Left lung (tissue), 4 donors: ENCODE measurements at regions not wholly inside any gene's neighbourhood (a gene's known extent, or its start where the extent isn't known, plus 50 kb on each side); places are given as distances from the start of the nearest gene placed in this dataset.

Experiments
- ATAC-seq: fragments of 200-7000 bp; cut with Tn5 transposase; one replicate; pipeline ENCODE4 v1.9.1; 2020; ENCODE audit warnings: moderate library complexity
- DNase-seq, 4 donors: peaks; one replicate each; pipeline ENCODE4 v3.0.0-alpha.2; 2013 to 2020
- H3K27ac ChIP-seq, 2 donors: fragments of 200-600 bp; sonication (generic) in 1 of 2; one replicate each; pipeline versions ENCODE4 v1.5.0 to v1.8.0; 2020 to 2021
- H3K27me3 ChIP-seq, 2 donors: fragments of 200-600 bp; sonication (generic) in 1 of 2; one replicate each; pipeline versions ENCODE4 v1.5.0 to v1.8.0; 2020 to 2021
- H3K36me3 ChIP-seq, 2 donors: fragments of 200-600 bp; sonication (generic) in 1 of 2; one replicate each; pipeline versions ENCODE4 v1.5.0 to v1.8.0; 2020 to 2021
- H3K4me1 ChIP-seq, 2 donors: fragments of 200-600 bp; one replicate each; pipeline ENCODE4 v1.8.0; 2021
- H3K4me3 ChIP-seq, 2 donors: fragments of 200-600 bp; sonication (generic) in 1 of 2; one replicate each; pipeline versions ENCODE4 v1.5.0 to v1.8.0; 2020 to 2021; ENCODE audit warnings: mild to moderate bottlenecking in 1 of 2
- H3K9me3 ChIP-seq, 2 donors: fragments of 200-600 bp; sonication (generic) in 1 of 2; one replicate each; pipeline versions ENCODE4 v1.5.0 to v1.8.0; 2020 to 2021
- CTCF ChIP-seq, 2 donors: fragments of 200-600 bp; sonication (generic) in 1 of 2; IDR thresholded peaks; one replicate each; pipeline versions ENCODE4 v1.5.0 to v1.8.0; 2021; ENCODE audit warnings: antibody characterized with exemption in 2 of 2
- intact Hi-C, 2 donors: fragments of 100-400 bp; cut with DNase I; formaldehyde crosslinking; loops; one replicate each; pipeline versions ENCODE4 v1.11.2 to v1.14.2; 2022
- donor health status: DM: no; HTN: yes; CAD: no.
- donor health status: DM: no; HTN: no; CAD: no.

- Histone ChIP-seq H3K4me3 (no peak overlapping the region), H3K27me3 (no peaks in the 10 kb centered on the region), H3K4me1 (no peaks in the 10 kb centered on the region), H3K36me3 (no peaks in the 10 kb centered on the region), H3K27ac (no peak overlapping the region), H3K9me3 (peaks cover 0 to 3% of the 10 kb centered on the region in 2 donors)
- ATAC-seq (no peak), DNase-seq (no peak)
- no peak for TF ChIP-seq CTCF (IDR thresholded peaks at IDR 0.05)
- intact Hi-C loops: no loop called here
Measured at GRCh38 chr4:132865922-132866321, 283.2 kb upstream of the PCDH10 start.

- ATAC-seq: no peak
Measured at GRCh38 chr4:132866616-132867015, 282.5 kb upstream of the PCDH10 start.

GRCh38 chr4:132893787-132894186 is 255.3 kb upstream of the PCDH10 start:
- no peaks in the 10 kb centered on the region for H3K27me3 ChIP-seq
- ATAC-seq: no peak
- H3K27ac ChIP-seq: no peak overlapping the region
- H3K4me1 ChIP-seq: no peaks in the 10 kb centered on the region
- TF ChIP-seq CTCF (IDR thresholded peaks at IDR 0.05): no peak
- peaks cover 0 to 6% of the 10 kb centered on the region in 2 donors for H3K9me3 ChIP-seq
- DNase-seq: no peak
- no peak overlapping the region for H3K4me3 ChIP-seq
- intact Hi-C loops: no loop called here
- H3K36me3 ChIP-seq: no peaks in the 10 kb centered on the region

More at GRCh38 chr4:132866616-132867015, 282.5 kb upstream of the PCDH10 start:
- DNase-seq: no peak
- H3K36me3 ChIP-seq: no peaks in the 10 kb centered on the region
- intact Hi-C loops: no loop called here
- peaks cover 0 to 7% of the 10 kb centered on the region in 2 donors for H3K9me3 ChIP-seq
- TF ChIP-seq CTCF (IDR thresholded peaks at IDR 0.05): no peak
- H3K4me1 ChIP-seq: no peaks in the 10 kb centered on the region
- no peak overlapping the region for H3K27ac ChIP-seq
- H3K4me3 ChIP-seq: no peak overlapping the region
- no peaks in the 10 kb centered on the region for H3K27me3 ChIP-seq

DNA sequence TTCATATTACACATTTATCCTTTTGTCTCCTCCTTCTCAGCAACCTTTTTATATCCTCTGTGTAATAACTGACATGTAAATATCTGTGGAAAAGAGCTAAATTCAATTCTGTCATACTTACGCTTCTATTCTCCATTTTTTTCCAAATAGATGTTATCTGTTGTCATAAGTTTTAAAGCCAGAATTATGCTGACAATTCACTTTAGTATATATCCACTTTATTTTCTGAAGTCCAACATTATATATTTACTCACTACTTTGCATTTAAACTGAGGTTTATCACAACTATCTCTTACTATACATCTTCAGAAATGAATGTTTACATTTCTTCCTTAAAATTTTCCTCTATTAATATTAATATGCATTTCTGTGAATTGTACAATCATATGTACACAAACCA is 247.9 kb upstream of the PCDH10 start:
- intact Hi-C loops: no loop called here
- H3K36me3 ChIP-seq: no peaks in the 10 kb centered on the region
- no peak for TF ChIP-seq CTCF (IDR thresholded peaks at IDR 0.05)

GRCh38 chr4:132910229-132910748 is 238.8 kb upstream of the PCDH10 start:
- no peak for TF ChIP-seq CTCF (IDR thresholded peaks at IDR 0.05)
- intact Hi-C loops: no loop called here
- no peaks in the 10 kb centered on the region for H3K4me1 ChIP-seq
- H3K4me3 ChIP-seq: no peak overlapping the region
- no peak for ATAC-seq
- no peaks in the 10 kb centered on the region for H3K36me3 ChIP-seq
- H3K27ac ChIP-seq: no peak overlapping the region
- H3K9me3 ChIP-seq: no peaks in the 10 kb centered on the region
- no peak for DNase-seq
- no peaks in the 10 kb centered on the region for H3K27me3 ChIP-seq

More for the DNA sequence above, 247.9 kb upstream of the PCDH10 start:
- no peaks in the 10 kb centered on the region for H3K4me1 ChIP-seq
- H3K4me3 ChIP-seq: no peak overlapping the region
- H3K9me3 ChIP-seq: no peaks in the 10 kb centered on the region
- no peaks in the 10 kb centered on the region for H3K27me3 ChIP-seq
- no peak for DNase-seq
- H3K27ac ChIP-seq: no peak overlapping the region
- ATAC-seq: no peak
